HG03064 (cell line): ENCODE measurements at regions not wholly inside any gene's neighbourhood (a gene's known extent, or its start where the extent isn't known, plus 50 kb on each side); places are given as distances from the start of the nearest gene placed in this dataset.
A peak's percentile ranks its signal among the peaks of the same experiment; 100 is the strongest.
"Not testable (repeated sequence)": the region's sequence is repeated elsewhere in the genome, so short reads cannot be mapped to it uniquely, and the experiment has no call there.

Experiments used
- ATAC-seq: cut with Tn5 transposase; IDR thresholded peaks from one replicate; pipeline ENCODE4 v1.9.1; 2021; ENCODE audit warnings: low read depth; ENCODE audit not compliant: unreplicated experiment

GRCh38 chr2:88396209-88396608 lies 56.3 kb downstream of the FOXI3 start:
- ATAC-seq: no peak

GRCh38 chr2:88377641-88377991 lies 74.9 kb downstream of the FOXI3 start:
- ATAC-seq: no peak

- no peak for ATAC-seq
Measured at GRCh38 chr2:88372042-88372441, 80.5 kb downstream of the FOXI3 start.

GRCh38 chr2:88365408-88365807 lies 87.1 kb downstream of the FOXI3 start:
- ATAC-seq: not testable (repeated sequence)

- ATAC-seq: no peak
Measured at GRCh38 chr2:88355486-88355885, 97.0 kb downstream of the FOXI3 start.

GRCh38 chr2:88351249-88351601 lies 101.3 kb downstream of the FOXI3 start:
- ATAC-seq: no peak

- ATAC-seq: no peak
Measured at GRCh38 chr2:88350331-88351248, 101.9 kb downstream of the FOXI3 start.

- ATAC-seq: no peak
Measured at GRCh38 chr2:88345842-88346241, 106.7 kb downstream of the FOXI3 start.

- no peak for ATAC-seq
Measured at GRCh38 chr2:88342749-88343148, 109.7 kb downstream of the FOXI3 start.

GRCh38 chr2:88334418-88334817 lies 118.1 kb downstream of the FOXI3 start:
- no peak for ATAC-seq

GRCh38 chr2:88331239-88331638 lies 121.3 kb downstream of the FOXI3 start:
- ATAC-seq: no peak

- ATAC-seq: peak; percentile 58
Measured at GRCh38 chr2:88329815-88330603, 122.5 kb downstream of the FOXI3 start.

- no peak for ATAC-seq
Measured at GRCh38 chr2:88321449-88322248, 130.8 kb downstream of the FOXI3 start.

- ATAC-seq: no peak
Measured at GRCh38 chr2:88320076-88320773, 132.3 kb downstream of the FOXI3 start.

- no peak for ATAC-seq
Measured at GRCh38 chr2:88318956-88319330, 133.6 kb downstream of the FOXI3 start.

GRCh38 chr2:88318071-88318955 lies 134.2 kb downstream of the FOXI3 start:
- ATAC-seq: no peak

- ATAC-seq: no peak
Measured at GRCh38 chr2:88310787-88311186, 140.6 kb downstream of the THNSL2 start.

GRCh38 chr2:88307817-88308216 lies 137.7 kb downstream of the THNSL2 start:
- no peak for ATAC-seq

- no peak for ATAC-seq
Measured at GRCh38 chr2:88303865-88304264, 133.7 kb downstream of the THNSL2 start.
